ENCODE measurements at regions not wholly inside any gene's neighbourhood (a gene's known extent, or its start where the extent isn't known, plus 50 kb on each side); places are given as distances from the start of the nearest gene placed in this dataset.

GRCh38 chr7:126001349-126001748 lies 1071.7 kb upstream of the POT1 start:
- CTCF ChIA-PET: no interaction called here
- H3K27me3 Mint-ChIP-seq: no peaks in the 10 kb centered on the region
- no peak overlapping the region for H3K4me3 Mint-ChIP-seq
- ATAC-seq (ENCODE audit: poor library complexity) (no peak), DNase-seq (no peak)
- no peaks in the 10 kb centered on the region for H3K36me3 ChIP-seq (ENCODE audit: insufficient read depth, low read length)
- no peaks in the 10 kb centered on the region for H3K36me3 Mint-ChIP-seq (ENCODE audit: low read depth)
- TF ChIP-seq CTCF (IDR thresholded peaks at IDR 0.05): no peak
- H3K27ac Mint-ChIP-seq: no peak overlapping the region
- H3K4me1 Mint-ChIP-seq (ENCODE audit: low read depth): no peaks in the 10 kb centered on the region
- no peaks in the 10 kb centered on the region for H3K27me3 ChIP-seq (ENCODE audit: control insufficient read depth in 1 of 2, insufficient read depth in 2 of 2, low read length in 2 of 2)
- H3K27ac ChIP-seq (ENCODE audit: low read depth in 1 of 2, low read length in 2 of 2): no peak overlapping the region
- H3K4me1 ChIP-seq (ENCODE audit: insufficient read depth, low read length): no peaks in the 10 kb centered on the region
- H3K9me3 ChIP-seq (ENCODE audit: control insufficient read depth in 1 of 2, insufficient read depth in 1 of 2, low read length in 2 of 2): peaks cover 0 to 7% of the 10 kb centered on the region in 2 experiments
- no peak overlapping the region for H3K4me3 ChIP-seq (ENCODE audit: low read length)
- intact Hi-C loops (cut with DNase I, micrococcal nuclease): no loop called here
- H3K9me3 Mint-ChIP-seq: peaks cover 15% of the 10 kb centered on the region
- POLR2A ChIA-PET: no interaction called here

- intact Hi-C loops (cut with DNase I, micrococcal nuclease): no loop called here
- no peaks in the 10 kb centered on the region for H3K36me3 Mint-ChIP-seq (ENCODE audit: low read depth)
- CTCF ChIA-PET: no interaction called here
These were observed 1055.2 kb upstream of the POT1 start for GRCh38 chr7:125984795-125985194.

GRCh38 chr7:125971656-125972055 lies 1042.0 kb upstream of the POT1 start:
- ChIA-PET POLR2A (no interaction called here), CTCF (no interaction called here)
- no peaks in the 10 kb centered on the region for H3K27me3 Mint-ChIP-seq
- peaks cover 6% of the 10 kb centered on the region for H3K9me3 Mint-ChIP-seq
- intact Hi-C loops (cut with DNase I, micrococcal nuclease): no loop called here
- no peaks in the 10 kb centered on the region for H3K4me1 Mint-ChIP-seq (ENCODE audit: low read depth)
- no peak overlapping the region for H3K4me3 Mint-ChIP-seq
- H3K36me3 Mint-ChIP-seq (ENCODE audit: low read depth): no peaks in the 10 kb centered on the region
- TF ChIP-seq CTCF (IDR thresholded peaks at IDR 0.05): no peak
- Histone ChIP-seq H3K4me1 (ENCODE audit: insufficient read depth, low read length) (no peaks in the 10 kb centered on the region), H3K27ac (ENCODE audit: low read depth in 1 of 2, low read length in 2 of 2) (no peak overlapping the region), H3K36me3 (ENCODE audit: insufficient read depth, low read length) (no peaks in the 10 kb centered on the region), H3K4me3 (ENCODE audit: low read length) (no peak overlapping the region), H3K9me3 (ENCODE audit: control insufficient read depth in 1 of 2, insufficient read depth in 1 of 2, low read length in 2 of 2) (no peaks in the 10 kb centered on the region), H3K27me3 (ENCODE audit: control insufficient read depth in 1 of 2, insufficient read depth in 2 of 2, low read length in 2 of 2) (no peaks in the 10 kb centered on the region)
- no peak overlapping the region for H3K27ac Mint-ChIP-seq
- DNase-seq (no peak), ATAC-seq (ENCODE audit: poor library complexity) (no peak)

More at GRCh38 chr7:125984795-125985194, 1055.2 kb upstream of the POT1 start:
- Histone ChIP-seq H3K9me3 (ENCODE audit: control insufficient read depth in 1 of 2, insufficient read depth in 1 of 2, low read length in 2 of 2) (peaks cover 0 to 8% of the 10 kb centered on the region in 2 experiments), H3K4me3 (ENCODE audit: low read length) (no peak overlapping the region), H3K36me3 (ENCODE audit: insufficient read depth, low read length) (no peaks in the 10 kb centered on the region), H3K4me1 (ENCODE audit: insufficient read depth, low read length) (no peaks in the 10 kb centered on the region), H3K27me3 (ENCODE audit: control insufficient read depth in 1 of 2, insufficient read depth in 2 of 2, low read length in 2 of 2) (no peaks in the 10 kb centered on the region), H3K27ac (ENCODE audit: low read depth in 1 of 2, low read length in 2 of 2) (no peak overlapping the region)
- TF ChIP-seq CTCF (IDR thresholded peaks at IDR 0.05): no peak
- Mint-ChIP-seq H3K27ac (no peak overlapping the region), H3K4me1 (ENCODE audit: low read depth) (no peaks in the 10 kb centered on the region), H3K4me3 (no peak overlapping the region), H3K9me3 (peaks cover 16% of the 10 kb centered on the region), H3K27me3 (no peaks in the 10 kb centered on the region)
- DNase-seq (no peak), ATAC-seq (ENCODE audit: poor library complexity) (no peak)
- POLR2A ChIA-PET: no interaction called here

Measured in CD4-positive, alpha-beta T cell (primary cell).